GM19455 (cell line): ENCODE measurements at regions not wholly inside any gene's neighbourhood (a gene's known extent, or its start where the extent isn't known, plus 50 kb on each side); places are given as distances from the start of the nearest gene placed in this dataset.

ENCODE experiments used
- ATAC-seq: cut with Tn5 transposase; IDR thresholded peaks from one replicate; pipeline ENCODE4 v1.9.1; 2021; ENCODE audit not compliant: unreplicated experiment

DNA sequence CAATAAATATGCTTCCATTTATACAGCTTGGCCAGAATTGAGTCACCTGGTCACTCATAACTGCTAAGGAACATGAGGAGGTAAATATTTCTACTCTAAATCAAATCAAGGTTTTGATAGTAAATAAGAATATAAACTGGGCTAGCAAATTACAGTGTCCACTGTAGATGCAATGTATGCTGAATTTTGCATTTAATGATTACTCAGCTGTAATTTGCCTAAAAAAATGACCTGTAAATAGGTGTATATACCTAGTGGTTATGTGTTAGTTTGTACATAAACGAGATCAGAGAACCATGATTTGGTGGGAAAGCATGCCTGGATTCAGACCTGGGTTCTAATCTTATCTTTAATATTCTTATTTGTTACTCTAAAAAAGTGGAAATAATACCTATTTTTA, 76.6 kb upstream of the CNTN1 start:
- ATAC-seq, result no peak

DNA sequence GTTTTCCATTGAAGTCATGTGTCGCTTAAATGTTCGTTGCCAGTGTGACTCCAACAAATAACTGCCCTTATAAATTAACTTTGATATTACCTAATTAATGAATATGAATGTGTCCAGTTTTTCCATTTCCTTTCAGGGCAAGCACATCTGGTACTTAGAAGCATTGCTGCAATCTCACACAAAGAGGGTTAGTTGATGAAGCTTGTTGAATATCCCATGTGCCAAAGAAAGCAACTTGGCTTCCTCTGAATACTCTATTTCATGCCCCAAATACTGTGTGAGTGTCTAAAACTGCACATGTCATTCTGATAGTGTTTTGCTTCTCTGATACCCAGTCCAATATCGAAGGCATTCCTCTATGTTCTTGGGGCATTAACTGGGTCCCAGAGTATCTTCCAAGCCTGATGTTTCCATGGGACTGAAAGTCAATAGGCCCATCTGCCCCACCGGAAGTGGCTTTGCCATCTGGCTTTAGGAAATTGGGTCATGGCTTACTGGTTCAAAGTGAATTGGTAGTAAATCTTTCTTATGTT, 75.8 kb upstream of the CNTN1 start:
- no peak for ATAC-seq

DNA sequence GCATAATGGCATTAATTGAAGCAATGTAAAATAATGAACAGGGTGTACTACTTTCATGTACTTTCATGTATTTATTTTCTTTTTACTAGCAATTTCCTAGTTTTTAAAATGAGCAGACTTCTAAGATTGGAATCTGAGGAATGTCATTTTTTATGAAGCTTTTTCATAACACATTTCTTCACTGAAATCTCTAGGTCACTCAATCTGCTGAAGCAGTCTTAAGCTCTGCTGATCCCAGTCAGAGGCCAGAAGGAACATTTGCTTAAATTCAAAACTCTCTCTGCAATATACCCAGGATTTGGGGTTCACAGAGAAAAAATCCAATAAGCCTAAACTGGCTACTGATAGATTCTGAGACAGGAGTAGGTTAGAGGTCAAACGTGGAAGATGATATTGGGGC, 73.6 kb upstream of the CNTN1 start:
- ATAC-seq, result no peak

DNA sequence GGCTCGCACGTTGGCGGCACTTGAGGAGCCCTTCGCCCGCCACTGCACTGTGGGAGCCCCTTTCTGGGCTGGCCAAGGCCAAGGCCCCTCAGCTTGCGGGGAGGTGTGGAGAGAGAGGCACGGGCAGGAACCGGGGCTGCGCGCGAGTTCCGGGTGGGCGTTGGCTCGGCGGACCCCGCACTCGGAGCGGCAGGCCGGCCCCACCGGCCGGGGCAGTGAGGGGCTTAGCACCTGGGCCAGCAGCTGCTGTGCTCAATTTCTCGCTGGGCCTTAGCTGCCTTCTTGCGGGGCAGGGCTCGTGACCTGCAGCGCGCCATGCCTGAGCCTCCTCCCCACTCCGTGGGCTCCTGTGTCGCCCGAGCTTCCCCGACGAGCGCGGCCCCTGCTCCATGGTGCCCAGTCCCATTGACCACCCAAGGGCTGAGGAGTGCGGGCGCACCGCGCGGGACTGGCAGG, 71.6 kb upstream of the CNTN1 start:
- no peak for ATAC-seq

DNA sequence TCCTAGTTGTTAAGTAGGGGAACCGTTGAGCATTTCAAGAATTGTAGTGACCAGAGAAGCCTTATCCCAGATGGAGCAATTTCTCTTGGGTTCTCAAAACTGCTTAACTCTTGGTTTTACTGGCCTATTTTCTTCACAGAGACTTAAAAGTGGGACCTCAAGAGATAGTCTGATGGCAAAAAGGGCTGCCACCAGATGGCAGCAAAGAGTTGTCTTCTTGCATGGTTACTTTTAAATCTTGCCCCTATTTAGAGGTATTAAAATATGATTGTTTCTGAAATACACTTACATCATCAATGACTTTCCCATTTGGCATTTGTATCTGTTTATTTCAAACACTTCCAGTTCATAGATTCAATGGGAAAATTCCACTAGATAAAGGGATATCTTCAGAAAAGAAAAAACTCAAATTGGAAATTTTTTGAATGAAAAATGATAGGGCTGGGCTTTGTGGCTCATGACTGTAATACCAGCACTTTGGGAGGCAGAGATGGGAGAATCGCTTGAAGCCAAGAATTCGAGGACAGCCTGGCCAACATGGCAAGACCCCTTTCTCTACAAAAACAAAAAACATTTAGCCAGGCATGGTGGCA, 69.9 kb upstream of the CNTN1 start:
- ATAC-seq, result no peak

DNA sequence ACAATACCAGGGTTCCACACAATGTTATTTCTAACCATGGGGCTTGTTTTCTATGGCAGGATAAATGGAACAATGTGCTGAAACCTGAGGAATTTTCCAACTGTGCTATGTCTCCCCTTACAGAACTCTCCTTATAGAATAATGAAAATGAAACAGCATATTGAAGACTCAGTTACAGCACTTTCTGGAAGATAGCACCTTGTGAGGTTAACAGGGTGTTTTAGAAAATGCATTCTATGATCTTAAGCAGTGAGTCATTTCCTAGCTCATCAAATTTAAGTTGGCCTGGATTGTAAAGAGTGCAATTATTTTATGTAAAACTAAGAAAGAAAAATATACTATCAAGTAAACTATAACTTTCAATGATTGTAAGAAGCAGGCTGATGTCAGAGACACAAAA, 60.1 kb upstream of the CNTN1 start:
- ATAC-seq, result no peak

DNA sequence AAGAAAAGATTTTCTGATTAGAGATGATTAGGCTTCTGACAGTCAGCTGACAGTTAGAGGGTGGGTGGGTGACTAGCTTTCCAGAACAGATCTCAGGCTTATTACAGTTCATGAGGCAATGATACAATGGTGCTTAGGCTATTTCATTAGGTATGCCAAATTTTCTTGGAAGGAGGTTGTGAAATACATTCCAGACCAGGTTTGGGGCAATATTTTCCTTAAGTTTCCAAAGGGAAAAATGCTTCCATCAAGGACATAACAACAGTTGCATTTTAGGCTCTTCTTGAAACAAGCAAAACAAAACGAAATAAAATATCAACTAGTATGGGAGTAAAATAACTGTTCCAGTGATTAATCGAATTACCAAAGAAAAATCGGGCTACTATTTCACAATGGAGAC, 59.3 kb upstream of the CNTN1 start:
- no peak for ATAC-seq

DNA sequence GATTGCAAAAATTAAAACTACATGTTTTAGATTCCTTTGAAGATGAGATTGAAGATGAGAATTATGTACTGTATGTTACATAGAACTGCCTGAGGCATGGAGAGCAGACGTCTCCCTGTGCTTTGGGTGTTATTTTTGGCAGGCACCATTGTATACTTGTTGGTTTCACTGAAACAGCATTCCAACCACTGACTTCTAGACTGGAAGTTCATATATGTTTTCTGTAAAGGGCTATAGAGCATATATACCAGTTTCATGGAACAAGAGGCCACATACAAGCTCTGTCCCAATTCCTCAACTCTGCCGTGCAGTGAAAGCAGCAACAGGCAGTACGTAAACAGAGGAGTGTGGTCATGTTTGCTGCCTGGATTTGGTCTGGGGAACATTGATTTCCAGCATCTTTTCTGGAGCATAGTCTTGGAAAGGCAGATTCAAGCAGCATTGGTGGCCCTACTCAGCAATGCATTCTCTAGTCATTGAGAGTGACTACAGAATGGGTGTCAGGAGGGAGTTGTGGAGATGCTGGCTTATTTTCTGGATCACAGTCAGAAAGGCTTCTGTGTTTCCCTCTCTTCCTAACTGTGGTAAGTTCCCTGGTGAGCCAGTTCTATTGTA, 57.6 kb upstream of the CNTN1 start:
- ATAC-seq, result no peak

DNA sequence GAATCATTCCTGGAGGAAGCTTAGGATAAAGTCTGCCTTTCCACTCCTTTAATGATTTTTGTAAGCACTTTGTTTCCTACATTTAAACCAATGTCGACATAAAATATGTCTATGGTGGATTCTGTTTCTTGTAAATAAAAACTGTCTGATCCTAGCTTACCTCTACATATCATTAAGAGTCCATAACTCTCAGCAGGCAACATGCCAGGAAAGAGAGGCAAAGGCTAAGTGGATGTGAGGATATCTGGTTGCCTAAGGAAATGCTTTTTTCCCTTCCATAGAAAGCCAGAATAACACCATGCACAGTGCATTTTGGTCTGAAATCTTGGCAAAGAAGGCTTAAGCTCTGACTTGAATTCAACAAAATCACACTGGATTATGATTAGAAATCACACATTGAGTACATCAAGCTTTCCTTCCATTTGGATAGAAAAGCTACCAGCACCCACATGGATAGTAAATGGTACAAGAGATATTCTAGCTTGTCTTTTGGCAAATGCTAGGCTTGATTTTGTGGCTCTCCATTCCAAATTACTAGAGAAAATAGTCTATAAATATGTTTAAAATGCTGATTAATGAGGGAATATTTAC, 57.0 kb upstream of the CNTN1 start:
- no peak for ATAC-seq
